Neural progenitor cell (in vitro differentiated cells): ENCODE measurements at regions not wholly inside any gene's neighbourhood (a gene's known extent, or its start where the extent isn't known, plus 50 kb on each side); places are given as distances from the start of the nearest gene placed in this dataset.

Experiments
- EZH2 ChIP-seq: fragments of 200-600 bp; sonication (generic); IDR thresholded peaks from 2 replicates; pipeline ENCODE4 v1.6.1; 2017; ENCODE audit warnings: antibody characterized with exemption, mild to moderate bottlenecking, moderate library complexity
- TF ChIP-seq, protein P1 (sequence below): fragments of 200-600 bp; sonication (generic); IDR thresholded peaks from 2 replicates; pipeline ENCODE4 v1.5.1; 2017; ENCODE audit warnings: antibody characterized with exemption, mild to moderate bottlenecking

GRCh38 chr5:91477408-91477807, 94.3 kb upstream of the ARRDC3 start:
- TF ChIP-seq, protein P1, sequence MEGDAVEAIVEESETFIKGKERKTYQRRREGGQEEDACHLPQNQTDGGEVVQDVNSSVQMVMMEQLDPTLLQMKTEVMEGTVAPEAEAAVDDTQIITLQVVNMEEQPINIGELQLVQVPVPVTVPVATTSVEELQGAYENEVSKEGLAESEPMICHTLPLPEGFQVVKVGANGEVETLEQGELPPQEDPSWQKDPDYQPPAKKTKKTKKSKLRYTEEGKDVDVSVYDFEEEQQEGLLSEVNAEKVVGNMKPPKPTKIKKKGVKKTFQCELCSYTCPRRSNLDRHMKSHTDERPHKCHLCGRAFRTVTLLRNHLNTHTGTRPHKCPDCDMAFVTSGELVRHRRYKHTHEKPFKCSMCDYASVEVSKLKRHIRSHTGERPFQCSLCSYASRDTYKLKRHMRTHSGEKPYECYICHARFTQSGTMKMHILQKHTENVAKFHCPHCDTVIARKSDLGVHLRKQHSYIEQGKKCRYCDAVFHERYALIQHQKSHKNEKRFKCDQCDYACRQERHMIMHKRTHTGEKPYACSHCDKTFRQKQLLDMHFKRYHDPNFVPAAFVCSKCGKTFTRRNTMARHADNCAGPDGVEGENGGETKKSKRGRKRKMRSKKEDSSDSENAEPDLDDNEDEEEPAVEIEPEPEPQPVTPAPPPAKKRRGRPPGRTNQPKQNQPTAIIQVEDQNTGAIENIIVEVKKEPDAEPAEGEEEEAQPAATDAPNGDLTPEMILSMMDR = no peak
- no peak for TF ChIP-seq EZH2
